H1 (cell line): ENCODE measurements at regions not wholly inside any gene's neighbourhood (a gene's known extent, or its start where the extent isn't known, plus 50 kb on each side); places are given as distances from the start of the nearest gene placed in this dataset.
A peak's percentile ranks its signal among the peaks of the same experiment; 100 is the strongest.

Experiments used
- CTCF ChIA-PET: fragments of 300-600 bp; sonication (Branson Sonifier 250); formaldehyde crosslinking; loops from one replicate; lab custom pipeline; 2021; ENCODE audit not compliant: partially characterized antibody; lab: Charles Lee
- POLR2A ChIA-PET: fragments of 300-600 bp; sonication (Branson Sonifier 250); formaldehyde crosslinking; loops from one replicate; lab custom pipeline; 2021; ENCODE audit warnings: inconsistent platforms; ENCODE audit not compliant: partially characterized antibody; lab: Charles Lee
- DNase-seq, 2 experiments: peaks; one replicate each; pipeline versions ENCODE4 v3.0.0 to v3.0.0-alpha.2; 2010 to 2022; ENCODE audit warnings: low spot score in 2 of 2, low read depth in 1 of 2, mixed read lengths in 1 of 2
- FAIRE-seq: peaks from 2 replicates; lab custom pipeline; 2011; peaks lifted over from hg19 to GRCh38; lab: Jason Lieb, UNC
- H2AFZ ChIP-seq: 2 replicates; pipeline ENCODE4 v1.8.1; 2012; ENCODE audit warnings: low read length, inconsistent platforms
- H2AK5ac ChIP-seq: 2 replicates; pipeline ENCODE4 v1.6.1; 2013; ENCODE audit warnings: low read depth, low read length
- H2BK120ac ChIP-seq: replicated peaks from 2 replicates; pipeline ENCODE3; 2013; ENCODE audit warnings: low read depth, low read length, inconsistent platforms
- H2BK12ac ChIP-seq: 2 replicates; pipeline ENCODE4 v1.6.1; 2013; ENCODE audit warnings: low read depth, low read length
- H2BK15ac ChIP-seq: 2 replicates; pipeline ENCODE4 v1.6.1; 2013; ENCODE audit warnings: low read length
- H2BK20ac ChIP-seq: 2 replicates; pipeline ENCODE4 v1.6.1; 2013; ENCODE audit warnings: low read length
- H2BK5ac ChIP-seq: 2 replicates; pipeline ENCODE4 v1.6.1; 2013; ENCODE audit warnings: low read depth, low read length
- H3K14ac ChIP-seq: 2 replicates; pipeline ENCODE4 v1.6.1; 2013; ENCODE audit warnings: inconsistent platforms; ENCODE audit not compliant: insufficient read length
- H3K18ac ChIP-seq: 2 replicates; pipeline ENCODE4 v1.6.1; 2013; ENCODE audit warnings: low read length; ENCODE audit errors: extremely low read depth
- H3K23ac ChIP-seq: 2 replicates; pipeline ENCODE4 v1.6.1; 2013; ENCODE audit warnings: inconsistent platforms; ENCODE audit not compliant: insufficient read length
- H3K23me2 ChIP-seq: 2 replicates; pipeline ENCODE4 v1.6.1; 2013; ENCODE audit warnings: low read depth, low read length
- H3K27ac ChIP-seq: 2 replicates; pipeline ENCODE4 v1.6.1; 2011; ENCODE audit warnings: low read depth, low read length, inconsistent platforms
- H3K27me3 ChIP-seq, 4 experiments: replicated peaks in 1 of 4; 1 replicate in 1 of 4; 2 replicates in 3 of 4; pipeline versions ENCODE4 v1.6.1 to v1.8.1; 2011 to 2013; ENCODE audit warnings: low read length in 3 of 4, mild to moderate bottlenecking in 3 of 4, inconsistent platforms in 2 of 4, mixed read lengths in 2 of 4, moderate library complexity in 1 of 4; ENCODE audit not compliant: control insufficient read depth in 3 of 4, insufficient read depth in 3 of 4; ENCODE audit errors: extremely low read depth in 1 of 4
- H3K36me3 ChIP-seq, 4 experiments: 2 replicates each; pipeline versions ENCODE4 v1.6.1 to v1.8.1; 2011 to 2013; ENCODE audit warnings: mild to moderate bottlenecking in 4 of 4, low read length in 3 of 4, moderate library complexity in 2 of 4, control low read depth in 1 of 4, inconsistent platforms in 1 of 4; ENCODE audit not compliant: insufficient read depth in 4 of 4, control insufficient read depth in 2 of 4
- H3K4ac ChIP-seq: replicated peaks from 2 replicates; pipeline ENCODE3; 2013; ENCODE audit warnings: low read length, low read depth, mixed read lengths, inconsistent platforms; ENCODE audit not compliant: insufficient read length
- H3K4me1 ChIP-seq, 4 experiments: replicated peaks in 1 of 4; 1 replicate in 1 of 4; 2 replicates in 3 of 4; pipeline versions ENCODE4 v1.6.1 to v1.8.1; 2011 to 2013; ENCODE audit warnings: low read length in 3 of 4, inconsistent platforms in 2 of 4, mixed read lengths in 1 of 4; ENCODE audit not compliant: insufficient read depth in 4 of 4, control insufficient read depth in 3 of 4
- H3K4me2 ChIP-seq, 2 experiments: 2 replicates each; pipeline versions ENCODE4 v1.6.1 to v1.8.1; 2011 to 2013; ENCODE audit warnings: low read depth in 2 of 2, low read length in 2 of 2, control low read depth in 1 of 2, inconsistent platforms in 1 of 2, mild to moderate bottlenecking in 1 of 2; ENCODE audit not compliant: insufficient read depth in 1 of 2
- H3K4me3 ChIP-seq, 4 experiments: fragments of 200-600, 300-600 bp in 1 of 4; sonication (generic), shearing (Covaris generic), sonication (Bioruptor Twin) in 1 of 4; 2 replicates each; pipeline versions ENCODE4 v1.5.1 to v1.8.1; 2011 to 2016; ENCODE audit warnings: low read length in 4 of 4, low read depth in 3 of 4, control low read depth in 2 of 4, inconsistent platforms in 2 of 4, mild to moderate bottlenecking in 2 of 4, mixed read lengths in 1 of 4, moderate library complexity in 1 of 4; ENCODE audit not compliant: insufficient read depth in 2 of 4; ENCODE audit errors: extremely low read depth in 1 of 4
- H3K56ac ChIP-seq: replicated peaks from 2 replicates; pipeline ENCODE3; 2013; ENCODE audit warnings: low read depth, mild to moderate bottlenecking, mixed read lengths, low read length, inconsistent platforms; ENCODE audit not compliant: insufficient read length
- H3K79me1 ChIP-seq: 2 replicates; pipeline ENCODE4 v1.6.1; 2013; ENCODE audit warnings: low read depth, low read length, control low read depth
- H3K79me2 ChIP-seq, 2 experiments: 2 replicates each; pipeline versions ENCODE4 v1.6.1 to v1.8.1; 2012 to 2013; ENCODE audit warnings: low read length in 2 of 2, mild to moderate bottlenecking in 2 of 2, inconsistent platforms in 1 of 2; ENCODE audit not compliant: insufficient read depth in 2 of 2, control insufficient read depth in 1 of 2
- H3K9ac ChIP-seq, 4 experiments: replicated peaks in 1 of 4; 1 replicate in 1 of 4; 2 replicates in 3 of 4; pipeline versions ENCODE4 v1.6.1 to v1.8.1; 2011 to 2013; ENCODE audit warnings: low read depth in 3 of 4, low read length in 3 of 4, control low read depth in 2 of 4, mild to moderate bottlenecking in 2 of 4, moderate library complexity in 2 of 4, inconsistent platforms in 1 of 4; ENCODE audit errors: extremely low read depth in 1 of 4
- H3K9me3 ChIP-seq, 2 experiments: 2 replicates each; pipeline versions ENCODE4 v1.6.1 to v1.8.1; 2012 to 2013; ENCODE audit warnings: mild to moderate bottlenecking in 2 of 2, moderate library complexity in 2 of 2, control low read depth in 1 of 2, inconsistent platforms in 1 of 2, low read depth in 1 of 2, low read length in 1 of 2, mixed read lengths in 1 of 2; ENCODE audit not compliant: insufficient read depth in 2 of 2
- H4K20me1 ChIP-seq, 2 experiments: replicated peaks in 1 of 2; 2 replicates each; pipeline versions ENCODE3 to v1.8.1; 2011 to 2013; ENCODE audit warnings: inconsistent platforms in 2 of 2, low read length in 2 of 2, mild to moderate bottlenecking in 1 of 2; ENCODE audit not compliant: insufficient read depth in 2 of 2, control insufficient read depth in 1 of 2
- H4K5ac ChIP-seq: 2 replicates; pipeline ENCODE4 v1.6.1; 2013; ENCODE audit warnings: low read length, low read depth, mixed read lengths, inconsistent platforms; ENCODE audit not compliant: insufficient read length
- H4K8ac ChIP-seq: 2 replicates; pipeline ENCODE4 v1.8.0; 2013; ENCODE audit warnings: mild to moderate bottlenecking, moderate library complexity, low read length, inconsistent platforms; ENCODE audit not compliant: insufficient read depth; ENCODE audit errors: extremely low read depth
- H4K91ac ChIP-seq: replicated peaks from 2 replicates; pipeline ENCODE3; 2013; ENCODE audit warnings: low read length, mixed read lengths, inconsistent platforms; ENCODE audit not compliant: insufficient read length
- CHD2 ChIP-seq: IDR thresholded peaks from 2 replicates; pipeline ENCODE4 v1.6.1; 2012; ENCODE audit warnings: low read length, improper control_type of control experiment
- RAD21 ChIP-seq, 2 experiments: IDR thresholded peaks in 1 of 2; conservative IDR thresholded peaks in 1 of 2; 2 replicates each; pipeline ENCODE4 v1.6.1; 2011; ENCODE audit warnings: low read depth in 2 of 2, low read length in 2 of 2, improper control_type of control experiment in 1 of 2, inconsistent platforms in 1 of 2, mild to moderate bottlenecking in 1 of 2, moderate library complexity in 1 of 2
- WGBS, 2 experiments: shearing (Covaris generic) in 1 of 2; methylation state at CpG; one replicate each; pipeline versions ENCODE4 v1.1.6 to v1.1.7; 2013 to 2015; ENCODE audit warnings: low lambda C conversion rate in 2 of 2, mixed read lengths in 2 of 2, inconsistent platforms in 1 of 2, low coverage in 1 of 2, missing lambda C conversion rate in 1 of 2; ENCODE audit not compliant: insufficient replicate concordance in 2 of 2, insufficient coverage in 1 of 2, insufficient read length in 1 of 2; ENCODE audit errors: extremely low coverage in 1 of 2, missing lambda C conversion rate in 1 of 2; 5-methylcytosine and 5-hydroxymethylcytosine counted together

- Histone ChIP-seq H2AFZ (no peak overlapping the region), H2BK12ac (no peak overlapping the region), H4K91ac (no peak overlapping the region), H3K14ac (no peak overlapping the region), H3K27me3 (no peaks in the 10 kb centered on the region), H3K9me3 (no peaks in the 10 kb centered on the region), H2BK5ac (no peak overlapping the region), H2BK120ac (no peak overlapping the region), H3K56ac (no peak overlapping the region), H2BK15ac (no peak overlapping the region), H3K23me2 (no peaks in the 10 kb centered on the region), H3K36me3 (no peaks in the 10 kb centered on the region), H2BK20ac (no peak overlapping the region), H3K4me2 (no peak overlapping the region), H4K5ac (no peak overlapping the region), H3K9ac (no peak overlapping the region), H3K4me3 (no peak overlapping the region), H3K27ac (no peak overlapping the region), H3K4me1 (peaks cover 0 to 2% (median 0%) of the 10 kb centered on the region in 4 experiments; a peak in 1 of 7 replicates), H2AK5ac (no peak overlapping the region), H4K8ac (no peak overlapping the region), H3K18ac (no peak overlapping the region), H3K79me1 (no peaks in the 10 kb centered on the region), H3K4ac (no peak overlapping the region), H3K79me2 (no peaks in the 10 kb centered on the region), H4K20me1 (no peaks in the 10 kb centered on the region), H3K23ac (no peak overlapping the region)
- no peak for DNase-seq
- ChIA-PET CTCF (interaction anchor here (0.7 to 8.1 kb wide), 10 partner anchors 12 to 381 kb away, joined by 3 to 49 read pairs (median 4); no protein-coding TSS in a partner anchor), POLR2A (interaction anchor here (1.4 kb wide), 1 partner anchor 9 kb away, joined by 3 read pairs; no protein-coding TSS in a partner anchor)
- FAIRE-seq = no peak
- 91% methylated on average over 2 of the region's 2 CpGs; no CpG with 5 or more reads in 1 of the 2 experiments for WGBS, 2 experiments
- peak; percentile 21 to 38; a peak in 3 of 4 replicates for TF ChIP-seq RAD21 (IDR thresholded peaks at IDR 0.05 in 1 of 2, conservative IDR thresholded peaks at IDR 0.05 in 1 of 2; ENCODE audit: low read depth in 2 of 2, low read length in 2 of 2)
- no peak for TF ChIP-seq CHD2
These were observed 50.0 kb upstream of the ANK3 start for GRCh38 chr10:60439641-60440040.
